Hepatocyte (in vitro differentiated cells): ENCODE measurements at regions not wholly inside any gene's neighbourhood (a gene's known extent, or its start where the extent isn't known, plus 50 kb on each side); places are given as distances from the start of the nearest gene placed in this dataset.

Source experiments
- CTCF ChIP-seq: fragments of 200-600 bp; sonication (generic); IDR thresholded peaks from 2 replicates; pipeline ENCODE4 v1.5.1; 2016; ENCODE audit warnings: antibody characterized with exemption, mild to moderate bottlenecking; ENCODE audit not compliant: poor library complexity
- EZH2 ChIP-seq: fragments of 200-600 bp; sonication (generic); IDR thresholded peaks from 2 replicates; pipeline ENCODE4 v1.6.1; 2016; ENCODE audit warnings: antibody characterized with exemption, mild to moderate bottlenecking, borderline replicate concordance
- EZH2phosphoT487 ChIP-seq: fragments of 200-600 bp; sonication (generic); IDR thresholded peaks from one replicate; pipeline ENCODE4 v1.6.1; 2018; ENCODE audit warnings: antibody characterized with exemption, mild to moderate bottlenecking, low read depth, moderate library complexity; ENCODE audit not compliant: unreplicated experiment, severe bottlenecking

- TF ChIP-seq CTCF (no peak), EZH2phosphoT487 (no peak), EZH2 (no peak)
Measured at GRCh38 chr10:100632027-100632426, 96.3 kb downstream of the HIF1AN start.
